ENCODE measurements at regions not wholly inside any gene's neighbourhood (a gene's known extent, or its start where the extent isn't known, plus 50 kb on each side); places are given as distances from the start of the nearest gene placed in this dataset.

DNA sequence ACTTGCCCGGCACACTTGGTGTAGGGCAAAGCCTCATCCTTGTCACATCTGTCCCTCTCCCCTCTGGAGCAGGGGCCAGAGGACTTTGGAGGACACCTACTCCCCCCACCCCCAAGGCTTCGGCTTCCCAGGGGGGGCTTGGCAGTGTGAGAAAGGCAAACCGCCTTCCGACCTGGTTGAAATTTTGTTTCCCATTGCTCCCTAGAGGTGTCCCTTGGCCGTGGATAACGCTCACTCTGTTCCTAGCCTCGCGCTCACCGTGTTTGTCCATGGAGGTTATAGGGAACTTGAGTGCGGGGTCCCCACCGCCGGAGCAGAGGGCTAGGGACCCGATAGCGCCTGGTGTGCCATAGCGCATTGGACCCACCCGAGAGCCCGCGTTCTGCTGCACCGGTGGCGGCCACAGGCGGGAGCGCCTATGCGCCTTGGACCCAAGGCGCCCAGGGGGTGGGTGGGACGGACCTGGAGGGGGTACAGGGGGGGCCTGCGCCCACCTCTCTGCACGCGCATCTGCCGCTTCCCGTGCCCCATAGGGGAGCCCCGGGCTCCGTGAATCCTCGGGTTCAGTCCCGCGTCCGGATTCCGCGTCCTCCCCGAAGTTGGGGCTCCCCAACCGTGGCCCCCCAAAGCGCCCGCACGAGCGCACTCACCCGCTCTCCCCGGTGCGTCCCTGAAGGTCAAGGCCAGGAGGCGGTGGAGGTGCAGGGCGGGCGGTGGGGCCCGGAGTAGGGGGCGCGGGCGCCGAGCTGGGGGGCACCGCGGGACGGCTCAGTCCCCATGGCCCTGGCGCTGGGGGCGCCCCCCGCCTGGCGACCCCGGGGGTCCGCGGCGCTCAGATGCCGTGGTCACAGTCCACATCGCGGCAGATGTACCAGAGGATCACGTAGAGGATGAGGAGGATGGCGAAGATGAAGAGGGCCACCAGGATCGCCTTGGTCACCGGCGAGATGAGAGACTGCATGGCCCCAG, 82.7 kb upstream of the DHRSX start:
- ChIA-PET CTCF (no interaction called here), POLR2A (no interaction called here)
- peak; percentile 38 for DNase-seq (ENCODE audit: low spot score)
- TF ChIP-seq, protein P1, sequence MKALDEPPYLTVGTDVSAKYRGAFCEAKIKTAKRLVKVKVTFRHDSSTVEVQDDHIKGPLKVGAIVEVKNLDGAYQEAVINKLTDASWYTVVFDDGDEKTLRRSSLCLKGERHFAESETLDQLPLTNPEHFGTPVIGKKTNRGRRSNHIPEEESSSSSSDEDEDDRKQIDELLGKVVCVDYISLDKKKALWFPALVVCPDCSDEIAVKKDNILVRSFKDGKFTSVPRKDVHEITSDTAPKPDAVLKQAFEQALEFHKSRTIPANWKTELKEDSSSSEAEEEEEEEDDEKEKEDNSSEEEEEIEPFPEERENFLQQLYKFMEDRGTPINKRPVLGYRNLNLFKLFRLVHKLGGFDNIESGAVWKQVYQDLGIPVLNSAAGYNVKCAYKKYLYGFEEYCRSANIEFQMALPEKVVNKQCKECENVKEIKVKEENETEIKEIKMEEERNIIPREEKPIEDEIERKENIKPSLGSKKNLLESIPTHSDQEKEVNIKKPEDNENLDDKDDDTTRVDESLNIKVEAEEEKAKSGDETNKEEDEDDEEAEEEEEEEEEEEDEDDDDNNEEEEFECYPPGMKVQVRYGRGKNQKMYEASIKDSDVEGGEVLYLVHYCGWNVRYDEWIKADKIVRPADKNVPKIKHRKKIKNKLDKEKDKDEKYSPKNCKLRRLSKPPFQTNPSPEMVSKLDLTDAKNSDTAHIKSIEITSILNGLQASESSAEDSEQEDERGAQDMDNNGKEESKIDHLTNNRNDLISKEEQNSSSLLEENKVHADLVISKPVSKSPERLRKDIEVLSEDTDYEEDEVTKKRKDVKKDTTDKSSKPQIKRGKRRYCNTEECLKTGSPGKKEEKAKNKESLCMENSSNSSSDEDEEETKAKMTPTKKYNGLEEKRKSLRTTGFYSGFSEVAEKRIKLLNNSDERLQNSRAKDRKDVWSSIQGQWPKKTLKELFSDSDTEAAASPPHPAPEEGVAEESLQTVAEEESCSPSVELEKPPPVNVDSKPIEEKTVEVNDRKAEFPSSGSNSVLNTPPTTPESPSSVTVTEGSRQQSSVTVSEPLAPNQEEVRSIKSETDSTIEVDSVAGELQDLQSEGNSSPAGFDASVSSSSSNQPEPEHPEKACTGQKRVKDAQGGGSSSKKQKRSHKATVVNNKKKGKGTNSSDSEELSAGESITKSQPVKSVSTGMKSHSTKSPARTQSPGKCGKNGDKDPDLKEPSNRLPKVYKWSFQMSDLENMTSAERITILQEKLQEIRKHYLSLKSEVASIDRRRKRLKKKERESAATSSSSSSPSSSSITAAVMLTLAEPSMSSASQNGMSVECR (CRISPR knock-in tag; IDR thresholded peaks at IDR 0.05; ENCODE audit: borderline replicate concordance), result 0 out of 2 replicates have a peak, but pooled peaks have one; percentile 56
- TF ChIP-seq, protein P2, sequence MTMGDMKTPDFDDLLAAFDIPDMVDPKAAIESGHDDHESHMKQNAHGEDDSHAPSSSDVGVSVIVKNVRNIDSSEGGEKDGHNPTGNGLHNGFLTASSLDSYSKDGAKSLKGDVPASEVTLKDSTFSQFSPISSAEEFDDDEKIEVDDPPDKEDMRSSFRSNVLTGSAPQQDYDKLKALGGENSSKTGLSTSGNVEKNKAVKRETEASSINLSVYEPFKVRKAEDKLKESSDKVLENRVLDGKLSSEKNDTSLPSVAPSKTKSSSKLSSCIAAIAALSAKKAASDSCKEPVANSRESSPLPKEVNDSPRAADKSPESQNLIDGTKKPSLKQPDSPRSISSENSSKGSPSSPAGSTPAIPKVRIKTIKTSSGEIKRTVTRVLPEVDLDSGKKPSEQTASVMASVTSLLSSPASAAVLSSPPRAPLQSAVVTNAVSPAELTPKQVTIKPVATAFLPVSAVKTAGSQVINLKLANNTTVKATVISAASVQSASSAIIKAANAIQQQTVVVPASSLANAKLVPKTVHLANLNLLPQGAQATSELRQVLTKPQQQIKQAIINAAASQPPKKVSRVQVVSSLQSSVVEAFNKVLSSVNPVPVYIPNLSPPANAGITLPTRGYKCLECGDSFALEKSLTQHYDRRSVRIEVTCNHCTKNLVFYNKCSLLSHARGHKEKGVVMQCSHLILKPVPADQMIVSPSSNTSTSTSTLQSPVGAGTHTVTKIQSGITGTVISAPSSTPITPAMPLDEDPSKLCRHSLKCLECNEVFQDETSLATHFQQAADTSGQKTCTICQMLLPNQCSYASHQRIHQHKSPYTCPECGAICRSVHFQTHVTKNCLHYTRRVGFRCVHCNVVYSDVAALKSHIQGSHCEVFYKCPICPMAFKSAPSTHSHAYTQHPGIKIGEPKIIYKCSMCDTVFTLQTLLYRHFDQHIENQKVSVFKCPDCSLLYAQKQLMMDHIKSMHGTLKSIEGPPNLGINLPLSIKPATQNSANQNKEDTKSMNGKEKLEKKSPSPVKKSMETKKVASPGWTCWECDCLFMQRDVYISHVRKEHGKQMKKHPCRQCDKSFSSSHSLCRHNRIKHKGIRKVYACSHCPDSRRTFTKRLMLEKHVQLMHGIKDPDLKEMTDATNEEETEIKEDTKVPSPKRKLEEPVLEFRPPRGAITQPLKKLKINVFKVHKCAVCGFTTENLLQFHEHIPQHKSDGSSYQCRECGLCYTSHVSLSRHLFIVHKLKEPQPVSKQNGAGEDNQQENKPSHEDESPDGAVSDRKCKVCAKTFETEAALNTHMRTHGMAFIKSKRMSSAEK (CRISPR knock-in tag; IDR thresholded peaks at IDR 0.05; ENCODE audit: borderline replicate concordance), result no peak
- TF ChIP-seq NFYB (CRISPR knock-in tag; conservative IDR thresholded peaks at IDR 0.05; ENCODE audit: low read depth) (no peak), TEAD1 (CRISPR knock-in tag; IDR thresholded peaks at IDR 0.05) (no peak), JUN (CRISPR knock-in tag; IDR thresholded peaks at IDR 0.05) (no peak), ZNF423 (CRISPR knock-in tag; IDR thresholded peaks at IDR 0.05) (peak; percentile 40; the same call in 1 of the 2 replicates), AFF4 (CRISPR knock-in tag; IDR thresholded peaks at IDR 0.05; ENCODE audit: borderline replicate concordance) (no peak)
- TF ChIP-seq, protein P3, sequence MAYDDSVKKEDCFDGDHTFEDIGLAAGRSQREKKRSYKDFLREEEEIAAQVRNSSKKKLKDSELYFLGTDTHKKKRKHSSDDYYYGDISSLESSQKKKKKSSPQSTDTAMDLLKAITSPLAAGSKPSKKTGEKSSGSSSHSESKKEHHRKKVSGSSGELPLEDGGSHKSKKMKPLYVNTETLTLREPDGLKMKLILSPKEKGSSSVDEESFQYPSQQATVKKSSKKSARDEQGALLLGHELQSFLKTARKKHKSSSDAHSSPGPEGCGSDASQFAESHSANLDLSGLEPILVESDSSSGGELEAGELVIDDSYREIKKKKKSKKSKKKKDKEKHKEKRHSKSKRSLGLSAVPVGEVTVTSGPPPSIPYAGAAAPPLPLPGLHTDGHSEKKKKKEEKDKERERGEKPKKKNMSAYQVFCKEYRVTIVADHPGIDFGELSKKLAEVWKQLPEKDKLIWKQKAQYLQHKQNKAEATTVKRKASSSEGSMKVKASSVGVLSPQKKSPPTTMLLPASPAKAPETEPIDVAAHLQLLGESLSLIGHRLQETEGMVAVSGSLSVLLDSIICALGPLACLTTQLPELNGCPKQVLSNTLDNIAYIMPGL (CRISPR knock-in tag; IDR thresholded peaks at IDR 0.05), result peak; percentile 52; the same call in 1 of the 2 replicates
- H3K27ac Mint-ChIP-seq, result no peak overlapping the region
- H3K36me3 Mint-ChIP-seq, result no peaks in the 10 kb centered on the region
- H3K9me3 Mint-ChIP-seq, result peaks cover 6% of the 10 kb centered on the region
- peaks cover 54% of the 10 kb centered on the region for H3K27me3 Mint-ChIP-seq (ENCODE audit: low read depth)
- H3K4me3 Mint-ChIP-seq, result peak overlapping the region; percentile 69
- peak; percentile 42 for ATAC-seq
- H3K4me1 Mint-ChIP-seq, result peaks cover 31% of the 10 kb centered on the region

Measured in WTC11 (cell line).